Tibial nerve (tissue), 4 donors: ENCODE measurements at regions not wholly inside any gene's neighbourhood (a gene's known extent, or its start where the extent isn't known, plus 50 kb on each side); places are given as distances from the start of the nearest gene placed in this dataset.

Experiments
- DNase-seq, 2 donors: peaks; one replicate each; pipeline ENCODE4 v3.0.0-alpha.2; 2019; ENCODE audit warnings: low spot score in 2 of 2
- H3K27ac ChIP-seq, 4 donors: fragments of 200-600 bp; sonication (generic) in 3 of 4; one replicate each; pipeline ENCODE4 v1.5.1; 2017 to 2019; ENCODE audit warnings: mild to moderate bottlenecking in 1 of 4
- H3K27me3 ChIP-seq, 2 donors: fragments of 200-600 bp; sonication (generic) in 1 of 2; one replicate each; pipeline versions ENCODE4 v1.5.1 to v1.6.0; 2017 to 2019
- H3K36me3 ChIP-seq, 3 donors: fragments of 200-600 bp; sonication (generic); one replicate each; pipeline ENCODE4 v1.5.1; 2018 to 2019
- H3K4me1 ChIP-seq, 4 donors: fragments of 200-600 bp; sonication (generic) in 3 of 4; one replicate each; pipeline ENCODE4 v1.5.1; 2017 to 2019
- H3K4me3 ChIP-seq, 4 donors: fragments of 200-600 bp; sonication (generic) in 3 of 4; one replicate each; pipeline ENCODE4 v1.5.1; 2017 to 2019; ENCODE audit warnings: mild to moderate bottlenecking in 1 of 4, moderate library complexity in 1 of 4
- H3K9me3 ChIP-seq, 4 donors: fragments of 200-600 bp; sonication (generic) in 3 of 4; one replicate each; pipeline ENCODE4 v1.5.1; 2017 to 2019
- CTCF ChIP-seq, 5 experiments: fragments of 200-600 bp in 3 of 5; fragments of 450-650 bp in 2 of 5; sonication (generic) in 3 of 5; IDR thresholded peaks; one replicate each; pipeline ENCODE4 v1.5.1; 2016 to 2019; ENCODE audit warnings: antibody characterized with exemption in 5 of 5, mild to moderate bottlenecking in 3 of 5, moderate library complexity in 2 of 5
- EP300 ChIP-seq, 2 donors: sonication (generic); formaldehyde crosslinking; IDR thresholded peaks; one replicate each; pipeline ENCODE4 v1.6.1; 2017; ENCODE audit warnings: antibody characterized with exemption in 2 of 2, mild to moderate bottlenecking in 1 of 2
- POLR2A ChIP-seq, 2 donors: fragments of 450-650 bp; IDR thresholded peaks; one replicate each; pipeline ENCODE4 v1.6.1; 2017; ENCODE audit warnings: antibody characterized with exemption in 2 of 2, mild to moderate bottlenecking in 2 of 2, moderate library complexity in 2 of 2
- WGBS, 2 donors: methylation state at CpG; one replicate each; pipeline ENCODE4 v1.1.5; 2018; 5-methylcytosine and 5-hydroxymethylcytosine counted together

DNA sequence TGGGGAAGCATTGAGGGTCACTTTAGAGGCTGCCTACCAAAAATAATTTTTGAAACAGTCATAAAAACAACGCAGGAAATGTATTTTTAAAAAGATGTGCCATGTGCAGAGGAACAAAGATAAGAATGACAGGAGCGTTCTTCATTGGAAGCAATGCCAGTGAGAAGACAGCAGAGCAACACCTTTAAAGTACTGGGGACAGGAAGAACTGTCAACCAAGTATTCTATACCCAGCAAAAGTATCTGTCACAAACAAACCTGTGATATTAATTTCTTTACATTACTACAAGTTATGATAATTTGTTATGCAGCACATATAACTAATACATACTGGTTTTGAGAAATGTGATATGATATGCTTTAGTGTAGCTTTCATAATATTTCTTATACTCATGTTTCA, 675.6 kb downstream of the IRX1 start:
- Histone ChIP-seq H3K4me3 (no peak overlapping the region), H3K27ac (no peak overlapping the region), H3K9me3 (peaks cover 0 to 14% (median 0%) of the 10 kb centered on the region in 4 donors), H3K4me1 (no peaks in the 10 kb centered on the region), H3K27me3 (no peaks in the 10 kb centered on the region), H3K36me3 (no peaks in the 10 kb centered on the region)
- TF ChIP-seq EP300 (IDR thresholded peaks at IDR 0.05), result no peak
- TF ChIP-seq CTCF (IDR thresholded peaks at IDR 0.05), result no peak
- no peak for TF ChIP-seq POLR2A (IDR thresholded peaks at IDR 0.05)
- DNase-seq, result no peak
- WGBS, 2 donors, result 88 to 89% methylated on average over 2 of the region's 2 CpGs

DNA sequence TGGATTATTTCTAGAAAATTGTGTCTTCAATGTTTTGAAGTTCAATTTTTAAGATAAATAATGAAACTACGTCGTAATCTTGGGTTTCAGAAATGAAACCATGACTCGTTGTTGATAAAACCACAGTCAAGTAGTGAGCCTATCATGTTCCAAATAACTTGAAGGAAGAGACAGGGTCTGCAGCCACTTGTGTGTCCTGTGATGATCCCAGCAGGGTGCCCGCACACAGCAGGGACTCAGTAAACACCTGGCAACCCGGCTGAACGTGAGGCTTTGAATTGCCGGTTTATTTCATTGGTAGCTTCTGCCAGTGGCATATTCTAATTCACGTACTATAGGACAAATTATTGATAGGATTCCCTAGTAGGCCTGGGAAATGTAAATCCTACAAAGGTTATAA, 679.6 kb downstream of the IRX1 start:
- Histone ChIP-seq H3K9me3 (peaks cover 0 to 17% (median 0%) of the 10 kb centered on the region in 4 donors), H3K27ac (no peak overlapping the region), H3K4me1 (no peaks in the 10 kb centered on the region), H3K36me3 (no peaks in the 10 kb centered on the region), H3K4me3 (no peak overlapping the region), H3K27me3 (no peaks in the 10 kb centered on the region)
- 64 to 67% methylated on average over 8 of the region's 8 CpGs for WGBS, 2 donors
- no peak for DNase-seq
- TF ChIP-seq POLR2A (IDR thresholded peaks at IDR 0.05) (no peak), CTCF (IDR thresholded peaks at IDR 0.05) (no peak), EP300 (IDR thresholded peaks at IDR 0.05) (no peak)

DNA sequence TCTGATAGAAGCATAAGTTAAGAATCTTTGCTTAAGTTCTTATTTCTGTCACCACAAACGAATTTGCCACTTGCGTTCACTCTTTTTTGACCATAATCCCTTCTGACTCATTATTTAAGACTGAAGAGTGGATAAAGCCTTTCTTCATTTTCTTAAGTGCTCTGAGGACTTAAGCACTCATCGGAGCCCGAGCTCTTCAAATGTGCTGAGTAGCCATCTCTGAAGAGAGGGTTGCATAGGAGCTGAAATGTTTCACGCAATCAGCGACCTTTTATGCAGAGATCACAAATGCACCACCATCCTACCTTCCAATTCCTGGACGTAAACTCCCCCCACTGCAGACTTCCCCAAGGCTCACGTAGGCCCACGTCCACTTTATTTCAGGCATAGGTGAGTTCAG, 699.2 kb downstream of the IRX1 start:
- Histone ChIP-seq H3K9me3 (no peaks in the 10 kb centered on the region), H3K36me3 (no peaks in the 10 kb centered on the region), H3K4me3 (no peak overlapping the region), H3K27me3 (no peaks in the 10 kb centered on the region), H3K27ac (no peak overlapping the region), H3K4me1 (no peaks in the 10 kb centered on the region)
- WGBS, 2 donors, result 84 to 87% methylated on average over 9 of the region's 9 CpGs
- no peak for TF ChIP-seq POLR2A (IDR thresholded peaks at IDR 0.05)
- TF ChIP-seq EP300 (IDR thresholded peaks at IDR 0.05), result no peak
- no peak for TF ChIP-seq CTCF (IDR thresholded peaks at IDR 0.05)
- no peak for DNase-seq

- DNase-seq, result no peak
- WGBS, 2 donors, result 20 to 30% methylated on average over 13 of the region's 13 CpGs
- H3K9me3 ChIP-seq, result no peaks in the 10 kb centered on the region
- no peaks in the 10 kb centered on the region for H3K36me3 ChIP-seq
- H3K27ac ChIP-seq, result no peak overlapping the region
- TF ChIP-seq CTCF (IDR thresholded peaks at IDR 0.05), result peak; percentile 38 to 45 (median 42)
- no peak for TF ChIP-seq EP300 (IDR thresholded peaks at IDR 0.05)
- no peak for TF ChIP-seq POLR2A (IDR thresholded peaks at IDR 0.05)
- H3K27me3 ChIP-seq, result no peaks in the 10 kb centered on the region
- H3K4me1 ChIP-seq, result no peaks in the 10 kb centered on the region
- H3K4me3 ChIP-seq, result no peak overlapping the region
These were observed 700.2 kb downstream of the IRX1 start for GRCh38 chr5:4295663-4296339.

DNA sequence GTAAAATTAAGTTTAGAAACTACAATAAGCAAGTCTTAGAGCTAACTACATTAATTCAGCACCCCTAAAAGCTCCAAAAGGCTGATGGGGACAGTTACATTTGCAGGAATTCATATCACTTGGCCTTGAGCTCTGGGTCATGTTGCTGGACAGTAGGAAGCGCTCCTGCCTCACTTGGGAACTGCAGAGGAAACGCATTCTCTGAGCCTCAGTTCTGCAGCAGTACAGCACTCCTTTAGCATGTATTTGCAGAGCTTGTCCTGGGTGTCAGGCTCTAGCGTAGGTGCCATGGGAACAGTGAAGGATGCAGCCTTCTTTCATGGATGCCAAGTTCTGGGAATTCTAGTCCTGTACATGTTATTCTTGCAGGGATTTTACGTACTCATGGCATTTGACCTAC, 710.4 kb downstream of the IRX1 start:
- H3K9me3 ChIP-seq, result no peaks in the 10 kb centered on the region
- no peaks in the 10 kb centered on the region for H3K27me3 ChIP-seq
- no peak for TF ChIP-seq POLR2A (IDR thresholded peaks at IDR 0.05)
- no peak for TF ChIP-seq EP300 (IDR thresholded peaks at IDR 0.05)
- no peak for TF ChIP-seq CTCF (IDR thresholded peaks at IDR 0.05)
- H3K4me1 ChIP-seq, result no peaks in the 10 kb centered on the region
- DNase-seq, result no peak
- H3K4me3 ChIP-seq, result no peak overlapping the region
- H3K36me3 ChIP-seq, result no peaks in the 10 kb centered on the region
- WGBS, 2 donors, result 78% methylated on average over 4 of the region's 4 CpGs
- no peak overlapping the region for H3K27ac ChIP-seq
